ENCODE measurements at regions not wholly inside any gene's neighbourhood (a gene's known extent, or its start where the extent isn't known, plus 50 kb on each side); places are given as distances from the start of the nearest gene placed in this dataset.

DNA sequence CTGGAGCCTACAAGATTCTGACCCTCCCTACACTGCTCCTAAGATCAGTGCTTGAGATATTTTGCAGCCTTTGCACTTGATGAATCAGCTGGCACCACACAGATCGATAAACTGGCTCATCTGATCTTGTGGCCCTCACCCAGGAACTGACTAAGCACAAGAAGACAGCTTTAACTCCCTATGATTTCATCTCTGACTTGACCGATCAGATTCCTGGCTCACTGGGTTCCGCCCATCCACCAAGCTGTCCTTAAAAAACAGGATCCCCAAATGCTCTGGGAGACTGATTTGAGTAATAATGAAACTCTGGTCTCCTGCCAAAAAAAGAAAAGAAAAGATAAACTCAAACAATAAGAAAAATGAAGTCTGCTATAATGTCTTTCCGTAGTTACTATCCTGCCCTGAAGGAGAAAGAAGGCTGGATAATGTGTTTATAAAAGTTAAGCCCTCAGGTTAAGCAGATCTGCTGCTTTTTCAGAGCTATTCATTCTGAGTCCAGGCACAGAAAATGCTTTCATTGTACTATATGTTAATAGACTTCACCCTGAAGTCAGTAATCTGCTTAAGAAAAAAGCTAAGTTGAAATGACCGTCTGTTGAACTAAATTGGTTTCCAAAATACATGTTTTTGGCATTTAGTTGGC lies 795.2 kb downstream of the TRIML1 start:
- no peak for TF ChIP-seq POLR2AphosphoS5 (IDR thresholded peaks at IDR 0.05; ENCODE audit: low read depth, low read length)
- no peak for TF ChIP-seq SIN3A (IDR thresholded peaks at IDR 0.05; ENCODE audit: borderline replicate concordance, insufficient read depth, low read length)
